ENCODE measurements at regions not wholly inside any gene's neighbourhood (a gene's known extent, or its start where the extent isn't known, plus 50 kb on each side); places are given as distances from the start of the nearest gene placed in this dataset.

- peak; percentile 91 for DNase-seq
Observed at GRCh38 chr16:79770244-79771064, 169.9 kb upstream of the MAF start.

GRCh38 chr16:79769928-79770243, 169.3 kb upstream of the MAF start:
- DNase-seq: no peak

- DNase-seq: no peak
Observed at GRCh38 chr16:79769270-79769927, 168.9 kb upstream of the MAF start.

- no peak for DNase-seq
Observed at GRCh38 chr16:79768276-79768970, 167.9 kb upstream of the MAF start.

- peak; percentile 53 for DNase-seq
Observed at GRCh38 chr16:79767421-79768275, 167.1 kb upstream of the MAF start.

GRCh38 chr16:79765901-79766394, 165.4 kb upstream of the MAF start:
- DNase-seq: no peak

- no peak for DNase-seq
Observed at GRCh38 chr16:79765431-79765830, 164.9 kb upstream of the MAF start.

- no peak for DNase-seq
Observed at GRCh38 chr16:79764415-79765110, 164.0 kb upstream of the MAF start.

GRCh38 chr16:79762217-79762616, 161.7 kb upstream of the MAF start:
- no peak for DNase-seq

- peak; percentile 44 for DNase-seq
Observed at GRCh38 chr16:79758615-79759346, 158.2 kb upstream of the MAF start.

- no peak for DNase-seq
Observed at GRCh38 chr16:79757968-79758367, 157.4 kb upstream of the MAF start.

- peak; percentile 15 for DNase-seq
Observed at GRCh38 chr16:79757163-79757562, 156.6 kb upstream of the MAF start.

GRCh38 chr16:79756571-79756970, 156.0 kb upstream of the MAF start:
- DNase-seq: peak; percentile 31

GRCh38 chr16:79754501-79754900, 154.0 kb upstream of the MAF start:
- DNase-seq: peak; percentile 38

- no peak for DNase-seq
Observed at GRCh38 chr16:79754081-79754480, 153.5 kb upstream of the MAF start.

- DNase-seq: no peak
Observed at GRCh38 chr16:79753286-79753685, 152.7 kb upstream of the MAF start.

- no peak for DNase-seq
Observed at GRCh38 chr16:79752396-79752795, 151.9 kb upstream of the MAF start.

GRCh38 chr16:79751471-79752184, 151.1 kb upstream of the MAF start:
- peak; percentile 25 for DNase-seq

- DNase-seq: no peak
Observed at GRCh38 chr16:79750311-79750710, 149.8 kb upstream of the MAF start.

GRCh38 chr16:79748629-79749028, 148.1 kb upstream of the MAF start:
- no peak for DNase-seq
